Liver (tissue), 3 donors: ENCODE measurements at regions not wholly inside any gene's neighbourhood (a gene's known extent, or its start where the extent isn't known, plus 50 kb on each side); places are given as distances from the start of the nearest gene placed in this dataset.

ENCODE experiments used
- CTCF ChIP-seq: fragments of 150-350 bp; IDR thresholded peaks from 2 replicates; pipeline ENCODE4 v1.5.1; 2017; ENCODE audit warnings: improper control_type of control experiment, low read depth, low read length; ENCODE audit not compliant: missing input control
- EGR1 ChIP-seq, 2 donors: IDR thresholded peaks; 2 replicates each; pipeline ENCODE4 v1.6.1; 2016 to 2018; ENCODE audit warnings: antibody characterized with exemption in 2 of 2, low read depth in 2 of 2
- GABPA ChIP-seq, 2 donors: IDR thresholded peaks in 1 of 2; conservative IDR thresholded peaks in 1 of 2; 2 replicates each; pipeline ENCODE4 v1.6.1; 2016; ENCODE audit warnings: antibody characterized with exemption in 2 of 2, mild to moderate bottlenecking in 1 of 2, moderate library complexity in 1 of 2
- MAX ChIP-seq: IDR thresholded peaks from 2 replicates; pipeline ENCODE4 v1.6.1; 2016; ENCODE audit warnings: antibody characterized with exemption
- RAD21 ChIP-seq, 2 donors: IDR thresholded peaks; 2 replicates each; pipeline ENCODE4 v1.6.1; 2016; ENCODE audit warnings: antibody characterized with exemption in 2 of 2, mild to moderate bottlenecking in 2 of 2
- REST ChIP-seq: IDR thresholded peaks from 2 replicates; pipeline ENCODE4 v1.6.1; 2016; ENCODE audit warnings: antibody characterized with exemption, mild to moderate bottlenecking
- SP1 ChIP-seq: IDR thresholded peaks from 2 replicates; pipeline ENCODE4 v1.6.1; 2018; ENCODE audit warnings: antibody characterized with exemption, mild to moderate bottlenecking
- TAF1 ChIP-seq: conservative IDR thresholded peaks from 2 replicates; pipeline ENCODE4 v1.6.1; 2016; ENCODE audit warnings: antibody characterized with exemption, mild to moderate bottlenecking
- YY1 ChIP-seq: IDR thresholded peaks from 2 replicates; pipeline ENCODE4 v1.6.1; 2016; ENCODE audit warnings: antibody characterized with exemption, mild to moderate bottlenecking
- ZBTB33 ChIP-seq: IDR thresholded peaks from 2 replicates; pipeline ENCODE4 v1.6.1; 2016; ENCODE audit warnings: antibody characterized with exemption
- TF ChIP-seq, protein P1 (sequence below): IDR thresholded peaks from 2 replicates; pipeline ENCODE4 v1.6.1; 2016; ENCODE audit warnings: antibody characterized with exemption
- donor health status: healthy.
- donor health status: healthy.

DNA sequence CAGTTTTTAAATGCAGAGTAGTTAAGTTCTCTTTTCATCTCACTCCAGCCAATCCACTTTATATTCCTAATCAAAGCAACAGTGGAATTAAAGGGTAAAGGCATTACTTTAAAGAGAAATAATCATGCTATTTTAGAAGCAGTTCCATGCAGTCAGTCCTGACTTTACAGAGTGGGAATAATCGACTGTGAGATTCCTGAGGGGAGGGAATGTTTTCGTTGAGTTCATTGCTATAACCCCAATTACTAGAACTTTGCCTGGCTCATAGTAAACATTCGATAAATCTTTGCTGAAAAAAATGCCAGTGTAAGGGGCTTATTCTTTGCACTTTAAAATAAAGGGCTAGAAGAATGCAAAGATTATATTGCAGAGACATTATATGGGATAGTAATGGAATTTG, 127.2 kb upstream of the ASTN2 start:
- TF ChIP-seq CTCF = no peak
- TF ChIP-seq YY1 = no peak
- no peak for TF ChIP-seq MAX
- TF ChIP-seq EGR1 (IDR thresholded peaks at IDR 0.05; ENCODE audit: low read depth in 2 of 2) = no peak
- TF ChIP-seq, protein P1, sequence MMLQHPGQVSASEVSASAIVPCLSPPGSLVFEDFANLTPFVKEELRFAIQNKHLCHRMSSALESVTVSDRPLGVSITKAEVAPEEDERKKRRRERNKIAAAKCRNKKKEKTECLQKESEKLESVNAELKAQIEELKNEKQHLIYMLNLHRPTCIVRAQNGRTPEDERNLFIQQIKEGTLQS = no peak
- TF ChIP-seq RAD21 (IDR thresholded peaks at IDR 0.05) = no peak
- TF ChIP-seq SP1 = no peak
- TF ChIP-seq GABPA (IDR thresholded peaks at IDR 0.05 in 1 of 2, conservative IDR thresholded peaks at IDR 0.05 in 1 of 2) = no peak
- TF ChIP-seq TAF1 = no peak
- no peak for TF ChIP-seq REST
- no peak for TF ChIP-seq ZBTB33
